Activated naive CD4-positive, alpha-beta T cell treated with anti-CD3 and anti-CD28 coated beads, Interleukin-2, amount 10 ng/mL, durations not matched to agents 7 days and 5 days (primary cell): ENCODE measurements at regions not wholly inside any gene's neighbourhood (a gene's known extent, or its start where the extent isn't known, plus 50 kb on each side); places are given as distances from the start of the nearest gene placed in this dataset.

ENCODE experiments used
- CTCF ChIA-PET: fragments of 350-600 bp; sonication (Branson Sonifier 250); formaldehyde crosslinking; loops from one replicate; lab custom pipeline; 2021; ENCODE audit warnings: antibody characterized with exemption; lab: Charles Lee
- DNase-seq: peaks from one replicate; pipeline ENCODE4 v3.0.0-alpha.2; 2020
- H3K27ac Mint-ChIP-seq: one replicate; pipeline ENCODE4 v1.8.0; 2021; ENCODE audit warnings: mild to moderate bottlenecking, moderate library complexity, mixed read lengths
- H3K27me3 Mint-ChIP-seq: one replicate; pipeline ENCODE4 v1.8.0; 2021; ENCODE audit warnings: mild to moderate bottlenecking, mixed read lengths
- H3K36me3 Mint-ChIP-seq: one replicate; pipeline ENCODE4 v1.8.0; 2021; ENCODE audit warnings: mixed read lengths
- H3K4me1 Mint-ChIP-seq: one replicate; pipeline ENCODE4 v1.8.0; 2021; ENCODE audit warnings: mixed read lengths
- H3K4me3 Mint-ChIP-seq: one replicate; pipeline ENCODE4 v1.8.0; 2021; ENCODE audit warnings: mild to moderate bottlenecking, moderate library complexity, mixed read lengths
- H3K9me3 Mint-ChIP-seq: one replicate; pipeline ENCODE4 v1.8.0; 2021; ENCODE audit warnings: mixed read lengths

DNA sequence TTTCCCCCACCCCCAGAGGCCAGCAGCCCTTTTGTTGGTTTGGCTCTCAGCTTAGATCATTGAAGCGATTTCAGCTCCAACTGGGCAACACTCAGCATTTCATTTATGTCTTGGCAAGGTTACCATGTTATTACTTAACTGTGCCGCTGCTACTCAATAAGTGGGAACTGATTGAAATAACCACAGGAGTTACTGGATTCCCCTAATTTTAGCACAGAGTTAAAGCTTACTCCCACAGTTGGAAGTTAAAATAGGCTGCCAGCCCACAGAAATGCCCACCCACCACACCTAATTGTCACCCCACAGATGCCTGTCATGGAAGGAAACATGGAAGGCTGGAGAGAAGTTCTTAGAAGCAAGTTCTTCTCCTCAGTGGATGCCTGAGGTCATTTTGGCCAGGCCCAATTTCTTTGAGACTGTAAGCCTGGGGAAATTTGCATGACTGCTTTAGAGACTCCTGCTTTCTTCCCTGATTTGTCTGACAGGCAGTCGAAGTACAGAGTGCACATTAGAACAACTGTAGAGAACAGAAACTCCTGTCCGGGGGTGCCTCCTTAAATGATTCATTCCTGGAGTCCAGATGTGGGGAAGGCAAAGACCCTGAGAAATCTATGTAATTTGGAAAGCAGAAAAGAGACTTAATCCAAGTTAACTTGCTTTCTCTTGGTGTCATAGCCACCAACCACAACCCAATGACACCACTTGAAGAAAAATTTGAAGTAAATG is 370.0 kb downstream of the ZSWIM6 start:
- no peaks in the 10 kb centered on the region for H3K4me1 Mint-ChIP-seq

DNA sequence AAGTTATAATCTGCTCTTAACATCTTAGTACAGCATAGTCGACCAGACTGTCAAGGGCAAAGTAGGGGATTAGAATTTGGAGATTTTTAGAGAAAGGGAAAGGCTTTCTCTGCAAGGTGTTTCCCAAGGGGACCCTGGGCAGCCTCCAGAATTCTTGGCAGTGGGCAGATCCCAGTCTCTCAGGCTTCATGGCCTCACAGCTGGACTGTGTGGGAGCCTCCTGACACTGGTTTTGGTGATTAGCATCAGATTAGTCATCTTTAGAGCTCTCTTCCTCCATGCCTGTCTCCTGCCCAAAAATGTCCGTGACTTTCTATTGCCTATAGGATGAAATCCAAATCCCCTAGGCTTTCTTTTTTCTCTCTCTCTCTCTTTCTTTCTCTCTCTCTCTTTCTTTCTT is 370.7 kb downstream of the ZSWIM6 start:
- Mint-ChIP-seq H3K4me3 (no peak overlapping the region), H3K27me3 (peaks cover 8% of the 10 kb centered on the region), H3K4me1 (no peaks in the 10 kb centered on the region), H3K9me3 (no peaks in the 10 kb centered on the region), H3K27ac (no peak overlapping the region), H3K36me3 (no peaks in the 10 kb centered on the region)
- CTCF ChIA-PET, result no interaction called here
- DNase-seq, result no peak

More for the DNA sequence above, 370.0 kb downstream of the ZSWIM6 start:
- no peak overlapping the region for H3K4me3 Mint-ChIP-seq
- CTCF ChIA-PET, result no interaction called here
- H3K36me3 Mint-ChIP-seq, result no peaks in the 10 kb centered on the region
- no peak for DNase-seq
- H3K27me3 Mint-ChIP-seq, result peaks cover 5% of the 10 kb centered on the region
- H3K9me3 Mint-ChIP-seq, result no peaks in the 10 kb centered on the region
- no peak overlapping the region for H3K27ac Mint-ChIP-seq

DNA sequence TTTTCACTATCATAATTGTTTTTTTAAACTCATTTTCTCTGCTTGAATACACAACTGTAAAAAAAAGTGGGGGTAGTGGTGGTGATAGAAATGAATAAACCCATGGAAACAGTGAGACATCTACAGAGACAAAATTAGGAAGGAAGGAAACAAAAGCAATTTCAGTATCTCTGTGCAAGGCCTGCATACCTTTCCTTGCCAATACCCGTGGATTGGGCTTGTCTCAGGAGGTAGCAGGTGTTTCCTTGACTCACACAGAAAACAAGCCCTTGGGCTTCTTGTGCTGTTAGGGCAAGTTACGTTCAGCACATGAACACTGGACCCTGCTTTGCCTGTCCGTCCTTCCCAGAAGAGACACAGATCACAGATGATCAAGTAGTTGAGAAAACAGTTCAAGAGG is 372.2 kb downstream of the ZSWIM6 start:
- no peak for DNase-seq
- no peaks in the 10 kb centered on the region for H3K9me3 Mint-ChIP-seq
- CTCF ChIA-PET, result no interaction called here
- H3K4me3 Mint-ChIP-seq, result no peak overlapping the region
- no peaks in the 10 kb centered on the region for H3K4me1 Mint-ChIP-seq
- peaks cover 8% of the 10 kb centered on the region for H3K27me3 Mint-ChIP-seq
- H3K36me3 Mint-ChIP-seq, result no peaks in the 10 kb centered on the region
- H3K27ac Mint-ChIP-seq, result no peak overlapping the region

DNA sequence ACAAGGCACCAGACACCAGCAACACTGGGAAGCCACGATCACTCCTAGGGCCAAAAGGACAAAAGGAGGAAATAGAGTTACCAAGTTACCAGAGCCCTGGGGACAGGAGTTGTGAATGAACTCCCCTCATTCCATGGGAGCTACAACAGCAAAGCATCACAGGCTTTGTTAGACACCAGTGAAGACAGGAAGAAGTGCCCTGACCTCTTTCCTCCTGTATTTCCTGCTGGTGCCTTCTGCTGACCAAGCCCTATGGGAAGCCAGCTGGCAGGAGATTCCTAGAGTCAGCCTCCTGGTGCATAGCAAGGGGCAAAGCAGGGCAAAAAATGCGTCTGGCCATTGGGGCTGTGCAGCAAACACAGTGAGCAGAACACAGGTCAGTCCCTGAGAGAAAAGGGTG is 374.7 kb downstream of the ZSWIM6 start:
- CTCF ChIA-PET, result no interaction called here
- Mint-ChIP-seq H3K36me3 (no peaks in the 10 kb centered on the region), H3K27me3 (peaks cover 8% of the 10 kb centered on the region), H3K9me3 (no peaks in the 10 kb centered on the region), H3K4me3 (no peak overlapping the region), H3K27ac (no peak overlapping the region), H3K4me1 (no peaks in the 10 kb centered on the region)
- DNase-seq, result no peak

DNA sequence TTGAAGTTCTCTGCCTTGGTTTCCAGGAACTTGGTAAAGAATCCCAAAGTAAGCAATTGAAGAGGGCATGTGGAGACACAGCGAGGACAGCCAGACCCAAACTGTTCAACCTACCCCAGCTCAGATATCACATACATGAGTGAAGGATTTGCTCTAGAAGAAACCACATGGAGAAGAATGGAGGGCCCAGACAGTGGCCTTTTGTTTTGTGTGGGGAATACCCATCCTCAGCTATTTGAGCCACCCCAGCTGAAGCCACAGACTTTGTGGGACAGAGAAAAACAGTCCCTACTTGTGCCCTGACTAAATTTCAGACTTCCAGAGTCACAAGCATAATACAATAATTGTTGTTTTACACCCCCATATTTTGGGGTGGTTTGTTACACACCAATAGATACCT is 387.1 kb downstream of the ZSWIM6 start:
- Mint-ChIP-seq H3K27me3 (no peaks in the 10 kb centered on the region), H3K27ac (no peak overlapping the region), H3K4me1 (no peaks in the 10 kb centered on the region), H3K4me3 (no peak overlapping the region), H3K36me3 (no peaks in the 10 kb centered on the region), H3K9me3 (no peaks in the 10 kb centered on the region)
- CTCF ChIA-PET, result no interaction called here
- no peak for DNase-seq

DNA sequence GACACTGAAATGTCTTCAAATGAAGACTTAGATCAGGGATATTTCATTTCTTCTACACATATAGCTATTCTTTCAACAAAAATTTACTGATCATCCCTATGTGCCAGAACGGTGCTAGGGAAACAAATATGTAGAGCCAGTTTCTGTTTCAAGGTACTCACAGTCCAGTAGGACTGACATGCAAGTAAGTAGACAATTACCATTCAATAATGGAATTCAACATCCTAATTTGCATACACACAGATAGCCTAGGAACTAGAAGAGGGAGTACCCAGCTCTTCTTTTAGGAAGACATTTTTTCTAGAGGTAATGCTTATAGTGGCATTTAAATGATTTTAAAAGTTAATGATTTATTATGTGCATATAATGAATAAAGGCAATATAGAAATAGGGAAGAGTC is 388.8 kb downstream of the ZSWIM6 start:
- no peak for DNase-seq
- Mint-ChIP-seq H3K27me3 (no peaks in the 10 kb centered on the region), H3K27ac (no peak overlapping the region), H3K4me1 (no peaks in the 10 kb centered on the region), H3K36me3 (no peaks in the 10 kb centered on the region), H3K4me3 (no peak overlapping the region), H3K9me3 (no peaks in the 10 kb centered on the region)
- CTCF ChIA-PET, result no interaction called here

DNA sequence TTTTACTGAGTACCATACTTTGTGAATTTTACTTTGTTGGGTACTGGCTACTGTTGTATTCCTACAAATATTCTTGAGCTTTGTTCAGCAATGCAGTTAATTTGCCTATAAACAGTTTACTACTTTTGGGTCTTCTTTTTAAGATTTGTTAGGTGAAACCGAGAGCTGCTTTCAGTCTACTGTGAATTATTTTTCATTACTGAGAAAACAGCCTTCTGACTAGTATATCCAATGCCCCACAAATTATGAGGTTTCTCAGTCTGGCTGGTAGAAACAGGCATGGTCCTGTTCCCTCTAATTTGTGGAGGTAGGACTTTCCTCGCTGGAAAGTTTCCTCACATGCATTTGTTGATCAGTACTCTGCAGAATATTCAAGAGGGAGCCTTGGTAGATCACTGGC is 392.0 kb downstream of the ZSWIM6 start:
- no peak for DNase-seq
- no peaks in the 10 kb centered on the region for H3K4me1 Mint-ChIP-seq
- no peak overlapping the region for H3K4me3 Mint-ChIP-seq
- CTCF ChIA-PET, result no interaction called here
- H3K27me3 Mint-ChIP-seq, result no peaks in the 10 kb centered on the region
- H3K9me3 Mint-ChIP-seq, result no peaks in the 10 kb centered on the region
- H3K36me3 Mint-ChIP-seq, result no peaks in the 10 kb centered on the region
- no peak overlapping the region for H3K27ac Mint-ChIP-seq

DNA sequence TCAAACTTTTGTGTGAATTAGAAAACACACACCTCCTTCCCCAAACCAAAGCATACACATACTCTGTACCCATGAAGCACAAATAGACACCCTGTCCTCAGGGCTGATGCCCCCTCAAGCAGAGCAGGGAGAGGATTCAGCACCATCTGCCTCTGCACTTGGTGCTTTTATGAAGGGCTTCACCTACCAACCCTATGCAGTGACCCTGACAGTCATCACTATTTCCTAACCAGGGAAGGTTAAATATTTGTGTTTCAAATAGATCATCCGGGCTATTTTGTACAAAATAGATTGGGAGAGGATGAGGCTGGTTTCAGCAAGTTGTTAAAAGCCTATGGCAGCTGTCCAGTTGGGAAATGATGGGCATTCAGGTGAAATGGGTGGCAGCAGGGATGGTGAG is 396.2 kb downstream of the ZSWIM6 start:
- no peaks in the 10 kb centered on the region for H3K9me3 Mint-ChIP-seq
- no peak overlapping the region for H3K4me3 Mint-ChIP-seq
- DNase-seq, result no peak
- H3K27ac Mint-ChIP-seq, result no peak overlapping the region
- peaks cover 24% of the 10 kb centered on the region for H3K27me3 Mint-ChIP-seq
- CTCF ChIA-PET, result interaction anchor here (0.8 kb wide), 1 partner anchor 111 kb away, joined by 3 read pairs; no protein-coding TSS in a partner anchor
- no peaks in the 10 kb centered on the region for H3K36me3 Mint-ChIP-seq
- H3K4me1 Mint-ChIP-seq, result no peaks in the 10 kb centered on the region

DNA sequence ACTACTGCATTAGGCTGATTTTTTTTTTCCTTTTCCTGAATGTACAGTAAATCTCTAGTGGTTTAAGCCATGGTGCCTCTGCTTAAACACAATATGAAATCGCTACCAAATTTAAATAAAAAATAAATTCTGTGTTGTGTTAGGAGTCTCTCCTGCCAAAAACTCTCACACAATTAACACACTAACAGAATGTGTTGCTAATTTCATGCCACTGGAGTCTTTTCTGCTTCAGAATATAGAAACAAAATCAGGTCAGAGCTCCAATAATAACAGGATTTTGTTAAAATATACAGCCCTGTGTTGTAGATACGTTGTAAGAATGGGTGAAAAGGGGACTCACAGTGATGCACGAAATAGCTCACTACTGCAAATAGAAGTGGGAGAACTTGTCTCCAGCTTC is 398.8 kb downstream of the ZSWIM6 start:
- CTCF ChIA-PET, result no interaction called here
- H3K4me3 Mint-ChIP-seq, result no peak overlapping the region
- no peaks in the 10 kb centered on the region for H3K4me1 Mint-ChIP-seq
- H3K27me3 Mint-ChIP-seq, result peaks cover 28% of the 10 kb centered on the region
- H3K36me3 Mint-ChIP-seq, result no peaks in the 10 kb centered on the region
- H3K9me3 Mint-ChIP-seq, result no peaks in the 10 kb centered on the region
- no peak for DNase-seq
- H3K27ac Mint-ChIP-seq, result no peak overlapping the region

DNA sequence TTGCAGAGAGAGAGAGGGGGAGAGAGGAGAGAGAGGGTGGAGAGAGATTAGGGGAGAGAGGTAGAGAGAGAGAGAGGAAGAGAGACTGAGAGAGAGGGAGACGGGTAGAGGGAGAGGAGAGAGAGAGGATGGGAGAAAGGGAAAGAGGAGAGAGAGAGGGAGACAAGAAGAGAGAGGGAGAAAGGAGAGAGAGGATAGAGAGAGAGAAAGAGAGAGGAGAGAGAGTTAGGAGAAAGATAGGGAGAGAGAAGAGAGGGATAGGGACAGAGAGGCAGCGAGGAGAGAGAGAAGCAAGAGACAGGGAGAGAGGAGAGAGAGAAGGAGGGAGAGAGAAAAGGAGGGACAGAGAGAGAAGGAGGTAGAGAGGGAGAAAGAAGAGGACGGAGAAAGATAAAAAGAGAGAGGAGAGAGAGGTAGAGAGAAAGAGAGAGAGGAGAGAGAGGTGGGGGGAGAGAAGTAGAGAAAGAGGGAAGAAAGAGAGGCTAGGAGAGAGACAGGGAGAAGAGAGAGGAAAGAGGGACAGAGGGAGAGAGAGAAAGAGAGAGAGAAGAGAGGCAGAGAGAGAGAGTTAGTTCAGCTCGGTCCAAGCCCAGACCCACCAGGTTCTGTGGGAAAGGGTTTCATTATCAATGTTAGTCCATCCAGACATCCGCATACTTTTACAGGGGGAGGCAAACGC is 399.3 kb downstream of the ZSWIM6 start:
- DNase-seq, result no peak

DNA sequence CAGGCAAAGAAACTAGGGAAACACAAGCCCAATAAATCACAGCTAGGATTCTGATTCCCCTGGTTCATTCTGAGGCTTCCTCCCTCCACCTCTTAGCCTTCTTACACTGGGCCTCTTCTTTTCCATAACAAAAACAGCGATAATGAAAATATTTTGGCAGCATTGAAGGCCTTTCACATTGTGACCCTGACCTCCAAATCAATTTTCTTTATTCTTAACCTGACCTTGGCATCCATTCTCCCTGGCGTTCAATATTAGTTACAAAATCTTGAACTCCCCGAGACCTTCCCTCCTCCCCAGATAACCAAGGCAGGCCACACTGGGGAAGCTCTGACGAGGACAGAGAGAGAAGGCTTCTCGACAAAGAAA is 399.9 kb downstream of the ZSWIM6 start:
- H3K36me3 Mint-ChIP-seq, result no peaks in the 10 kb centered on the region
- H3K27me3 Mint-ChIP-seq, result peaks cover 28% of the 10 kb centered on the region
- H3K4me1 Mint-ChIP-seq, result no peaks in the 10 kb centered on the region
- DNase-seq, result no peak
- no peak overlapping the region for H3K4me3 Mint-ChIP-seq
- CTCF ChIA-PET, result no interaction called here
- H3K27ac Mint-ChIP-seq, result no peak overlapping the region
- no peaks in the 10 kb centered on the region for H3K9me3 Mint-ChIP-seq

More for the DNA sequence above, 399.3 kb downstream of the ZSWIM6 start:
- CTCF ChIA-PET, result no interaction called here
- no peaks in the 10 kb centered on the region for H3K4me1 Mint-ChIP-seq
- no peaks in the 10 kb centered on the region for H3K9me3 Mint-ChIP-seq
- H3K27ac Mint-ChIP-seq, result no peak overlapping the region
- H3K4me3 Mint-ChIP-seq, result no peak overlapping the region
- H3K36me3 Mint-ChIP-seq, result no peaks in the 10 kb centered on the region
- peaks cover 28% of the 10 kb centered on the region for H3K27me3 Mint-ChIP-seq

DNA sequence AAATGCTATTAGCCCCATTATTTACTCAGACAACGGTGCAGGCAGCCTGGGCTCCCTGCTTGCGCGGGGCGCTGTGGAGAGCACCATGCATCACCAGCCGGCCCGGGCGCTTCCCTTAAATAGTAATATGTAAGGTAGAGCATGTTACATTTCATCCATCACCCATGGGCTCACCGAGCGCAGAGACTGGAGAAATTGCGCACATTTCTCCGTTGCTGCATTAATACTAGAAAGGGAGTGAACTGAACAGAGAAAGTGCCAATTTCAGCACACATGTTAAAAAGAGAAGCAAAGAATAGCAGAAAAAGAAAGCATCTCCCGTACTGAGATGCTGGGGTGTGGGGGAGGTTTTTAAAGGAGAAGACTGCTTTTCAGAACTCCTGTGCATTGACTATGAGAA is 400.3 kb downstream of the ZSWIM6 start:
- no peaks in the 10 kb centered on the region for H3K4me1 Mint-ChIP-seq
- H3K27ac Mint-ChIP-seq, result no peak overlapping the region
- H3K36me3 Mint-ChIP-seq, result no peaks in the 10 kb centered on the region
- no peaks in the 10 kb centered on the region for H3K9me3 Mint-ChIP-seq
- H3K4me3 Mint-ChIP-seq, result no peak overlapping the region
- H3K27me3 Mint-ChIP-seq, result peaks cover 28% of the 10 kb centered on the region
- no peak for DNase-seq
- CTCF ChIA-PET, result no interaction called here

DNA sequence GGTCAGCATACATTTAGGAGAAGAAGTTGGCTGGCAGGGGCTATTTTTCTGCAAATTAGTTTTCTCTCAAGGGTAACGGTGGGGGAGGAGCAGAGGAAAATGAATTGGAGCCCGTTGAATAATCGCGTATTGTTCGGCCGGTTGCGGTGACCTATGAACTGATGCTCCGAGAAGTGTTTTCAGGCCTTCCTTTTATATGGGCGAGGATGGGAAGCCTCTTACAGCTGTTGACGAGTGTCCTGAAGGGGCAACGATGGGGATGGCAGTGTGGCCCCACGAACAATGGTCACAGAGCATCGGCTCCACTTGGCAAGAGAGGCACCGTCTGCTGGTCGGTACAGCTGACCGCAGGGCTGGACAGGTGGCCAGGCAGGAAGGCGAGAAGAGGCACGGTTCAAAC is 400.7 kb downstream of the ZSWIM6 start:
- Mint-ChIP-seq H3K4me1 (no peaks in the 10 kb centered on the region), H3K27me3 (peaks cover 28% of the 10 kb centered on the region), H3K4me3 (no peak overlapping the region), H3K36me3 (no peaks in the 10 kb centered on the region), H3K27ac (no peak overlapping the region), H3K9me3 (no peaks in the 10 kb centered on the region)
- CTCF ChIA-PET, result no interaction called here
- no peak for DNase-seq

DNA sequence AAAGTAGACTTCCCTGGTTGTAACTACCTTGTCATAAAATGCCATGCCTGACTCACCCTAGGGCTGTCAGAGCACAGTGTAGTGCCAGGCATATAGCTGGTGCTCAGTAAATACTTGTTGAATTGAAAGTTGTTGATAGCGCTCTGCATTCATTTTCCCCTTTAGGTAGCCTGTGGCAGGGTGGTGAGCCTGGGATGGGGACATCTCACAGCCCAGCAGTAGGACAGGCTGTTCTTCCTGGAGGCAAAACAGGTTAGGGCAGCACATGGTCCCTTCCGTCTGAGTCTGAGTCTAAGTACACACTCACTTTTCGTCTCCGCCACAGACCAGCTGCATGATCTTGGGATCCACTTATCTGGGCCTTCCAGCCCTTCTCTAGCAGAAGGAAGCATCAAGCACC is 401.9 kb downstream of the ZSWIM6 start:
- Mint-ChIP-seq H3K9me3 (no peaks in the 10 kb centered on the region), H3K36me3 (no peaks in the 10 kb centered on the region), H3K4me1 (no peaks in the 10 kb centered on the region), H3K27me3 (peaks cover 28% of the 10 kb centered on the region), H3K4me3 (no peak overlapping the region), H3K27ac (no peak overlapping the region)
- DNase-seq, result no peak
- CTCF ChIA-PET, result no interaction called here

DNA sequence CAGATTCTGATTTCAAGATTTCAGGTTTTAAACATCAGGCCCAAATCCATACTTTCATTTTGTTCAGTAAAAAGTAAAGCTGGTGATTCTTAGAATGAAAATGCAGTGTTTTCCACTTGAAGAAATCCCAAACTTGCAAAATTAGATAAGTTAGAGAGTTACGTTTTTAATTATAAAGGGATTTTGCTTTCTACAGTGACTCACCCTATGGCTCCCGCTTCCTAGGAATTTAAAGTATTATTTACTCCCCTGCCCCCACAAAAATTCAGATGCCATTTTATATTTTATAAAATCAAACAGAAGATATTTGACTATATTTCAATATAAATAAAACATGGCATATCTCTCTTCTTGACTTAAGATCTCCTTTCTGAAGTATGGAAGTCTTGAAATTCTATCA is 402.9 kb downstream of the ZSWIM6 start:
- no peak for DNase-seq
- Mint-ChIP-seq H3K4me1 (no peaks in the 10 kb centered on the region), H3K27ac (no peak overlapping the region), H3K27me3 (peaks cover 23% of the 10 kb centered on the region), H3K4me3 (no peak overlapping the region), H3K36me3 (no peaks in the 10 kb centered on the region), H3K9me3 (no peaks in the 10 kb centered on the region)
- CTCF ChIA-PET, result no interaction called here
